ENCODE measurements at regions not wholly inside any gene's neighbourhood (a gene's known extent, or its start where the extent isn't known, plus 50 kb on each side); places are given as distances from the start of the nearest gene placed in this dataset.

DNA sequence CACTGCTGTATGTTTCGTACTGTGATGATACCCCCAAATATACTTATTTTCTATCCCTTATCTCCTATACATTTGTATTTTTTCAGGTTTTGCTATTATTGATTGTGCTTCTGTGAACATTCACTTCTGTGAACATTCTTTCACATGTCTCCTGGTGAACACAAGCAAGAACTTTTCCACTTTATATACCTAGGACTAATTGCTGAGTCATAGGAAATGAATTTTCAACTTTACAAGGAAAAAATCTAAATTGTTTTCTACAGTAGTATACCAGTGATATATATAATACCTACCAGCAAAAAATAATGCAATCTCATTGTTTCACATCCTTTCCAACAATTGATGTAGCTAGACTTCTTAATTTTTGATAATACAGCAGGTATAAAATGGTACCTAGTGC, 139.5 kb upstream of the MAGEB18 start:
- TF ChIP-seq, protein P1, sequence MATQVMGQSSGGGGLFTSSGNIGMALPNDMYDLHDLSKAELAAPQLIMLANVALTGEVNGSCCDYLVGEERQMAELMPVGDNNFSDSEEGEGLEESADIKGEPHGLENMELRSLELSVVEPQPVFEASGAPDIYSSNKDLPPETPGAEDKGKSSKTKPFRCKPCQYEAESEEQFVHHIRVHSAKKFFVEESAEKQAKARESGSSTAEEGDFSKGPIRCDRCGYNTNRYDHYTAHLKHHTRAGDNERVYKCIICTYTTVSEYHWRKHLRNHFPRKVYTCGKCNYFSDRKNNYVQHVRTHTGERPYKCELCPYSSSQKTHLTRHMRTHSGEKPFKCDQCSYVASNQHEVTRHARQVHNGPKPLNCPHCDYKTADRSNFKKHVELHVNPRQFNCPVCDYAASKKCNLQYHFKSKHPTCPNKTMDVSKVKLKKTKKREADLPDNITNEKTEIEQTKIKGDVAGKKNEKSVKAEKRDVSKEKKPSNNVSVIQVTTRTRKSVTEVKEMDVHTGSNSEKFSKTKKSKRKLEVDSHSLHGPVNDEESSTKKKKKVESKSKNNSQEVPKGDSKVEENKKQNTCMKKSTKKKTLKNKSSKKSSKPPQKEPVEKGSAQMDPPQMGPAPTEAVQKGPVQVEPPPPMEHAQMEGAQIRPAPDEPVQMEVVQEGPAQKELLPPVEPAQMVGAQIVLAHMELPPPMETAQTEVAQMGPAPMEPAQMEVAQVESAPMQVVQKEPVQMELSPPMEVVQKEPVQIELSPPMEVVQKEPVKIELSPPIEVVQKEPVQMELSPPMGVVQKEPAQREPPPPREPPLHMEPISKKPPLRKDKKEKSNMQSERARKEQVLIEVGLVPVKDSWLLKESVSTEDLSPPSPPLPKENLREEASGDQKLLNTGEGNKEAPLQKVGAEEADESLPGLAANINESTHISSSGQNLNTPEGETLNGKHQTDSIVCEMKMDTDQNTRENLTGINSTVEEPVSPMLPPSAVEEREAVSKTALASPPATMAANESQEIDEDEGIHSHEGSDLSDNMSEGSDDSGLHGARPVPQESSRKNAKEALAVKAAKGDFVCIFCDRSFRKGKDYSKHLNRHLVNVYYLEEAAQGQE (IDR thresholded peaks at IDR 0.05; ENCODE audit: insufficient replicate concordance, low read depth) = no peak
- TF ChIP-seq, protein P2, sequence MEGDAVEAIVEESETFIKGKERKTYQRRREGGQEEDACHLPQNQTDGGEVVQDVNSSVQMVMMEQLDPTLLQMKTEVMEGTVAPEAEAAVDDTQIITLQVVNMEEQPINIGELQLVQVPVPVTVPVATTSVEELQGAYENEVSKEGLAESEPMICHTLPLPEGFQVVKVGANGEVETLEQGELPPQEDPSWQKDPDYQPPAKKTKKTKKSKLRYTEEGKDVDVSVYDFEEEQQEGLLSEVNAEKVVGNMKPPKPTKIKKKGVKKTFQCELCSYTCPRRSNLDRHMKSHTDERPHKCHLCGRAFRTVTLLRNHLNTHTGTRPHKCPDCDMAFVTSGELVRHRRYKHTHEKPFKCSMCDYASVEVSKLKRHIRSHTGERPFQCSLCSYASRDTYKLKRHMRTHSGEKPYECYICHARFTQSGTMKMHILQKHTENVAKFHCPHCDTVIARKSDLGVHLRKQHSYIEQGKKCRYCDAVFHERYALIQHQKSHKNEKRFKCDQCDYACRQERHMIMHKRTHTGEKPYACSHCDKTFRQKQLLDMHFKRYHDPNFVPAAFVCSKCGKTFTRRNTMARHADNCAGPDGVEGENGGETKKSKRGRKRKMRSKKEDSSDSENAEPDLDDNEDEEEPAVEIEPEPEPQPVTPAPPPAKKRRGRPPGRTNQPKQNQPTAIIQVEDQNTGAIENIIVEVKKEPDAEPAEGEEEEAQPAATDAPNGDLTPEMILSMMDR (IDR thresholded peaks at IDR 0.05; ENCODE audit: insufficient read depth, low read length) = no peak
- TF ChIP-seq GABPA (IDR thresholded peaks at IDR 0.05; ENCODE audit: low read depth) = no peak
- no peak for TF ChIP-seq POLR2AphosphoS5 (IDR thresholded peaks at IDR 0.05; ENCODE audit: low read depth)
- TF ChIP-seq SPI1 (IDR thresholded peaks at IDR 0.05; ENCODE audit: borderline replicate concordance, low read depth) = no peak
